ENCODE measurements at regions not wholly inside any gene's neighbourhood (a gene's known extent, or its start where the extent isn't known, plus 50 kb on each side); places are given as distances from the start of the nearest gene placed in this dataset.
"Not testable (repeated sequence)": the region's sequence is repeated elsewhere in the genome, so short reads cannot be mapped to it uniquely, and the experiment has no call there.

GRCh38 chr6:56786256-56786655 is 143.6 kb upstream of the DST start:
- DNase-seq (ENCODE audit: low spot score): no peak
- TF ChIP-seq CTCF (IDR thresholded peaks at IDR 0.05; ENCODE audit: poor library complexity, severe bottlenecking): no peak
- Histone ChIP-seq H3K27ac (ENCODE audit: poor library complexity, severe bottlenecking) (no peak overlapping the region), H3K9me3 (ENCODE audit: severe bottlenecking) (no peaks in the 10 kb centered on the region), H3K4me1 (ENCODE audit: insufficient read depth, poor library complexity, severe bottlenecking) (peaks cover 15% of the 10 kb centered on the region), H3K4me3 (ENCODE audit: severe bottlenecking) (no peak overlapping the region), H3K36me3 (ENCODE audit: low read depth) (no peaks in the 10 kb centered on the region), H3K27me3 (ENCODE audit: insufficient read depth, poor library complexity, severe bottlenecking) (no peaks in the 10 kb centered on the region)
- no peak for ATAC-seq (ENCODE audit: low read depth)

GRCh38 chr6:56785536-56785935 is 142.8 kb upstream of the DST start:
- DNase-seq (ENCODE audit: low spot score); H3K9me3 ChIP-seq (ENCODE audit: severe bottlenecking); H3K36me3 ChIP-seq (ENCODE audit: low read depth); ATAC-seq (ENCODE audit: low read depth); H3K27me3 ChIP-seq (ENCODE audit: insufficient read depth, poor library complexity, severe bottlenecking); H3K27ac ChIP-seq (ENCODE audit: poor library complexity, severe bottlenecking): not testable (repeated sequence)
- peak overlapping the region; percentile 9 for H3K4me3 ChIP-seq (ENCODE audit: severe bottlenecking)
- H3K4me1 ChIP-seq (ENCODE audit: insufficient read depth, poor library complexity, severe bottlenecking): peaks cover 14% of the 10 kb centered on the region

GRCh38 chr6:56780109-56780508 is 137.4 kb upstream of the DST start:
- not testable (repeated sequence) for H3K27ac ChIP-seq (ENCODE audit: poor library complexity, severe bottlenecking); H3K4me1 ChIP-seq (ENCODE audit: insufficient read depth, poor library complexity, severe bottlenecking); DNase-seq (ENCODE audit: low spot score); H3K27me3 ChIP-seq (ENCODE audit: insufficient read depth, poor library complexity, severe bottlenecking); H3K36me3 ChIP-seq (ENCODE audit: low read depth); ATAC-seq (ENCODE audit: low read depth); H3K9me3 ChIP-seq (ENCODE audit: severe bottlenecking); H3K4me3 ChIP-seq (ENCODE audit: severe bottlenecking)

- not testable (repeated sequence) for ATAC-seq (ENCODE audit: low read depth); H3K4me3 ChIP-seq (ENCODE audit: severe bottlenecking); DNase-seq (ENCODE audit: low spot score); H3K36me3 ChIP-seq (ENCODE audit: low read depth); H3K9me3 ChIP-seq (ENCODE audit: severe bottlenecking); H3K27me3 ChIP-seq (ENCODE audit: insufficient read depth, poor library complexity, severe bottlenecking); H3K4me1 ChIP-seq (ENCODE audit: insufficient read depth, poor library complexity, severe bottlenecking); H3K27ac ChIP-seq (ENCODE audit: poor library complexity, severe bottlenecking)
Observed at GRCh38 chr6:56778503-56778902, 135.8 kb upstream of the DST start.

DNA sequence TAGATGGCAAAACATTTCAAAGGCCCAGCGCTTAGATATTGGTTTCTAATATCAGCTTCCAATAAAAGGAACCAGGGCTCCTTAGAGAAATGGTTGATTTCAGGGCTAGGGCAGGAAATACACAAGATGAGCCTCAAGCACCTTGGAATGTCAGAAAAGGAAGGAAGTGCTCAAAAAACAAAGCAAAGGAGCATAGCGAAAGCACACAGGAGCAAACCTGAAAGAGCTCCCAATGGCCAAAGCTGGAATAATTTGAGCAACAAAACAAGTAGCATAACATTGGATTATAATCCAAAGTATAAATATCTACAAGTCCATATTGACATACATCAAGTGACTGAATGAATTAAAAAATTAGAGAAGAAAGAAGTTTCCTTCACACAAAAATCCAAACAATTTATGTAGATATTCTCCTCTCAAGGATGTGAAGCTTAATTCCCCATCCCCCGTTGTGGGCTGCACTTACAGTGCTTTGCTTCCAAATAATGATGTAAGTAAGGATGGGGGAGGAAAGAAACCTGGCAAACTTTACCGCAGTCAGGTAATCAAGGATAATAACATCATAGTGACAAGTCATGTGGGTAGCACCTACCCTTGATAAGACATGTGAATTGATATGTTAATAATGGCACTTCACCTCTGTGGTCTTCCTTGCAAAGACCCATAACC is 132.9 kb upstream of the DST start:
- Histone ChIP-seq H3K4me1 (ENCODE audit: insufficient read depth, poor library complexity, severe bottlenecking) (peaks cover 10% of the 10 kb centered on the region), H3K27me3 (ENCODE audit: insufficient read depth, poor library complexity, severe bottlenecking) (no peaks in the 10 kb centered on the region), H3K27ac (ENCODE audit: poor library complexity, severe bottlenecking) (no peak overlapping the region), H3K9me3 (ENCODE audit: severe bottlenecking) (no peaks in the 10 kb centered on the region), H3K4me3 (ENCODE audit: severe bottlenecking) (no peak overlapping the region), H3K36me3 (ENCODE audit: low read depth) (no peaks in the 10 kb centered on the region)
- TF ChIP-seq CTCF (IDR thresholded peaks at IDR 0.05; ENCODE audit: poor library complexity, severe bottlenecking): no peak
- no peak for ATAC-seq (ENCODE audit: low read depth)
- no peak for DNase-seq (ENCODE audit: low spot score)

GRCh38 chr6:56772737-56773184 is 130.1 kb upstream of the DST start:
- H3K27ac ChIP-seq (ENCODE audit: poor library complexity, severe bottlenecking): peak overlapping the region; percentile 54
- DNase-seq (ENCODE audit: low spot score) (no peak), ATAC-seq (ENCODE audit: low read depth) (peak; percentile 71)

More at GRCh38 chr6:56772737-56773184, 130.1 kb upstream of the DST start:
- no peak for TF ChIP-seq CTCF (IDR thresholded peaks at IDR 0.05; ENCODE audit: poor library complexity, severe bottlenecking)
- peaks cover 14% of the 10 kb centered on the region for H3K4me1 ChIP-seq (ENCODE audit: insufficient read depth, poor library complexity, severe bottlenecking)
- H3K9me3 ChIP-seq (ENCODE audit: severe bottlenecking): no peaks in the 10 kb centered on the region
- H3K27me3 ChIP-seq (ENCODE audit: insufficient read depth, poor library complexity, severe bottlenecking): no peaks in the 10 kb centered on the region
- no peaks in the 10 kb centered on the region for H3K36me3 ChIP-seq (ENCODE audit: low read depth)
- no peak overlapping the region for H3K4me3 ChIP-seq (ENCODE audit: severe bottlenecking)
